ENCODE measurements at regions not wholly inside any gene's neighbourhood (a gene's known extent, or its start where the extent isn't known, plus 50 kb on each side); places are given as distances from the start of the nearest gene placed in this dataset.

DNA sequence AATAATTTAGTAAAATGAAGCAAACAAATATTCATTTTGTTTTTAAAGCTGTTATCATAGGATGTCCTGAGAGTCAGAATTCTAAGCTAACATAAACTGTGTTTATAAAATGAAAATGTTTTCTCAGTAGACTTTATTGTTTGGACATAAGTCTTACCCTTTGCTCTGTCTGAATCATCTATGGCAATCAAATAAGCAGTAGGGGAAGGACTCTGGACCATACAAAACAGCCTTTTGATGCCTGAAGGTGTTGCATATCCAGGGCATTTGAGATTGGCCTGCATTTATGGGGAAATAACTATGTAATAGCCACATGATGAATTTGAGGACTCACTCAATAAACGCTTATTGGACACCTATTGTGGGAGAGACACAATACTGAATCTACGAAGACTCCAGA lies 123.0 kb upstream of the ATP5MC3 start:
- Histone ChIP-seq H3K27ac (no peak overlapping the region), H3K36me3 (no peaks in the 10 kb centered on the region), H3K27me3 (peaks cover 0 to 14% (median 6%) of the 10 kb centered on the region in 7 donors), H3K4me3 (no peak overlapping the region), H3K9me3 (no peaks in the 10 kb centered on the region), H3K4me1 (no peaks in the 10 kb centered on the region)
- intact Hi-C loops (cut with DNase I): no loop called here
- TF ChIP-seq CTCF (IDR thresholded peaks at IDR 0.05): no peak
- 89 to 98% methylated on average over 2 of the region's 2 CpGs for WGBS, 2 donors
- DNase-seq (no peak), ATAC-seq (no peak)

DNA sequence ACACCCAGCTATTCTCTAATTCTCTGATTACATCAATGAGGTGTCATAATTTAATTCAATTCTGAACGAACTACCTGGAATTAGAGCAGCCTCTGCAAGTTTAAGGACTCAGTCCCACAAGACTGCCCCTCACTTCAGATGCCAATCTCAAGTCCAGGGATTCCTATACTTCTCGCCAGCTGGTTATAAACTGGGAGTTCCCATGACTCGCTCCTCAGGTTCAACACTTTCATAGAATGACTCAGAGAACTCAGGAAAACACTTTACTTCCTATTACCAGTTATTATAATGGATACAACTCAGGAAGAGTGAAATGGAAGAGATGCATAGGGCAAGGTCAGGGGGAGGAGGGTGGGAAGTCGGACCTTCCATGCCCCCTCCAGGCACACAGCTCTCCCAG lies 112.3 kb upstream of the ATP5MC3 start:
- H3K4me1 ChIP-seq: no peaks in the 10 kb centered on the region
- peaks cover 0 to 17% (median 0%) of the 10 kb centered on the region in 11 donors for H3K9me3 ChIP-seq
- DNase-seq (no peak), ATAC-seq (no peak)
- H3K4me3 ChIP-seq: no peak overlapping the region
- WGBS, 2 donors: 64 to 71% methylated on average over 4 of the region's 4 CpGs
- intact Hi-C loops (cut with DNase I): loop anchor here in 1 of 10 donors (10.0 kb wide), 1 partner anchor 1471 kb away; no protein-coding TSS in a partner anchor
- no peaks in the 10 kb centered on the region for H3K36me3 ChIP-seq
- H3K27me3 ChIP-seq: peaks cover 0 to 46% (median 26%) of the 10 kb centered on the region in 7 donors
- TF ChIP-seq CTCF (IDR thresholded peaks at IDR 0.05): no peak
- H3K27ac ChIP-seq: no peak overlapping the region

DNA sequence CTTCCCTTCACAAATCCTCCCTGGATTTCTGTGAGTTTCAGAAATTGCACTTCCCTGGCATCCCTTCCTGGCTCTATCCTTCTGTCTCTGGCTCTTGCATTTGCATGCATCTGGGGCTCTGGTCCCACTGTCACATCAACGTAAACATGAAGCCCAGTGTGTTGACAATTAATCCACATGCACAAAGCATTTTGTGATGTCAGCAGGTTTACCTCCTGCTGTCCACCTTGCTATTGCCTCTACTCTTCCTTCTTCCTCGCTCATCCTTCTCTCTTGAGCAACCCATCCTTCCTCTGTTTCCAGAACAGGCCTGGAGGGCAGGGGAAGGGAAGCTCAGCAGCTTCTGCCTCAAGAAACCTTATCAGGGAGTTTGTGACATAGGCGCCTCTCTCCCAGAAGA lies 111.7 kb upstream of the ATP5MC3 start:
- intact Hi-C loops (cut with DNase I): loop anchor here in 1 of 10 donors (10.0 kb wide), 1 partner anchor 1472 kb away; no protein-coding TSS in a partner anchor
- Histone ChIP-seq H3K9me3 (peaks cover 0 to 13% (median 0%) of the 10 kb centered on the region in 11 donors), H3K27me3 (peaks cover 0 to 50% (median 25%) of the 10 kb centered on the region in 7 donors), H3K27ac (no peak overlapping the region), H3K4me3 (no peak overlapping the region), H3K36me3 (no peaks in the 10 kb centered on the region), H3K4me1 (no peaks in the 10 kb centered on the region)
- 80 to 88% methylated on average over 3 of the region's 3 CpGs for WGBS, 2 donors
- TF ChIP-seq CTCF (IDR thresholded peaks at IDR 0.05): no peak
- DNase-seq (no peak), ATAC-seq (no peak)

DNA sequence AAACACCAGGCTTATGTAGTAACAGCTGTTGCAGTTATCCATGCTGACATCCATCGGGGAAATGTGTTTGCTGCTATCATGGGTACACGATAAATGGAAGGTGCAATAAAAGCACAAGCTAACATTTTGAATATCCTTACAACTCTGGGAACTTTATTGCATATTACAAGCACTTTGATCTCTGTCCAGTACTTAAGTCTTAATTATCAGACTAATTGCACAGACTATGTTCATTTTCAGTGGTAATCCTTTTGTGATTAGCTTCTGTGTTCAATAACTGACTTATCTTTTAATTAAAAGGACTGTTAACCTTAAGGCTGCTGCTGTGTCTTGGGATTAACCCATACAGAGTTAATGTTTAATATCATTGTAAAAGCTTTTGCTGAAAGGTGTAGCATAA lies 101.4 kb upstream of the ATP5MC3 start:
- H3K36me3 ChIP-seq: no peaks in the 10 kb centered on the region
- no peaks in the 10 kb centered on the region for H3K4me1 ChIP-seq
- TF ChIP-seq CTCF (IDR thresholded peaks at IDR 0.05): no peak
- H3K27me3 ChIP-seq: peaks cover 0 to 11% (median 0%) of the 10 kb centered on the region in 7 donors
- no peak for ATAC-seq
- no peaks in the 10 kb centered on the region for H3K9me3 ChIP-seq
- 61% methylated on average over 2 of the region's 2 CpGs for WGBS, 2 donors
- DNase-seq: no peak
- H3K4me3 ChIP-seq: no peak overlapping the region
- no peak overlapping the region for H3K27ac ChIP-seq
- intact Hi-C loops (cut with DNase I): loop anchor here in 4 of 10 donors (5.0 to 10.0 kb wide), 5 partner anchors 78 to 251 kb away; no protein-coding TSS in a partner anchor
